ENCODE measurements at regions not wholly inside any gene's neighbourhood (a gene's known extent, or its start where the extent isn't known, plus 50 kb on each side); places are given as distances from the start of the nearest gene placed in this dataset.

- no peaks in the 10 kb centered on the region for H3K4me1 ChIP-seq (replicated peaks in 1 of 2)
- no peak overlapping the region for H3K27ac ChIP-seq
- DNase-seq: no peak
- no peak for TF ChIP-seq CTCF (IDR thresholded peaks at IDR 0.05)
- no peak for TF ChIP-seq POLR2A (IDR thresholded peaks at IDR 0.05)
- no peaks in the 10 kb centered on the region for H3K36me3 ChIP-seq (replicated peaks in 1 of 2)
- H3K9me3 ChIP-seq (replicated peaks in 1 of 3): no peaks in the 10 kb centered on the region
- intact Hi-C loops (cut with DNase I): no loop called here
- WGBS, 4 donors: 46 to 68% (median 54%) methylated on average over 1 of the region's 1 CpG
- H3K4me3 ChIP-seq: no peak overlapping the region
- no peaks in the 10 kb centered on the region for H3K27me3 ChIP-seq
Observed at GRCh38 chr7:115300231-115300870, 378.5 kb downstream of the MDFIC start.

- Histone ChIP-seq H3K4me3 (no peak overlapping the region), H3K4me1 (replicated peaks in 1 of 2) (no peaks in the 10 kb centered on the region), H3K27ac (no peak overlapping the region), H3K9me3 (replicated peaks in 1 of 3) (no peaks in the 10 kb centered on the region), H3K36me3 (replicated peaks in 1 of 2) (no peaks in the 10 kb centered on the region), H3K27me3 (no peaks in the 10 kb centered on the region)
- no peak for TF ChIP-seq POLR2A (IDR thresholded peaks at IDR 0.05)
- WGBS, 4 donors: 66 to 81% (median 75%) methylated on average over 6 of the region's 6 CpGs
- intact Hi-C loops (cut with DNase I): no loop called here
- DNase-seq: no peak
Observed at GRCh38 chr7:115299397-115300037, 377.6 kb downstream of the MDFIC start.

GRCh38 chr7:115297656-115298055 lies 375.8 kb downstream of the MDFIC start:
- H3K36me3 ChIP-seq (replicated peaks in 1 of 2): no peaks in the 10 kb centered on the region
- H3K9me3 ChIP-seq (replicated peaks in 1 of 3): no peaks in the 10 kb centered on the region
- H3K4me1 ChIP-seq (replicated peaks in 1 of 2): no peaks in the 10 kb centered on the region
- no peak for DNase-seq
- intact Hi-C loops (cut with DNase I): no loop called here
- no peak overlapping the region for H3K4me3 ChIP-seq
- no peak for TF ChIP-seq POLR2A (IDR thresholded peaks at IDR 0.05)
- TF ChIP-seq CTCF (IDR thresholded peaks at IDR 0.05): no peak
- H3K27ac ChIP-seq: no peak overlapping the region
- no peaks in the 10 kb centered on the region for H3K27me3 ChIP-seq

- no peak for DNase-seq
- no peaks in the 10 kb centered on the region for H3K9me3 ChIP-seq (replicated peaks in 1 of 3)
- 61 to 71% (median 67%) methylated on average over 6 of the region's 6 CpGs for WGBS, 4 donors
- no peak for TF ChIP-seq POLR2A (IDR thresholded peaks at IDR 0.05)
- no peak for TF ChIP-seq CTCF (IDR thresholded peaks at IDR 0.05)
- H3K27me3 ChIP-seq: no peaks in the 10 kb centered on the region
- intact Hi-C loops (cut with DNase I): no loop called here
- H3K4me1 ChIP-seq (replicated peaks in 1 of 2): no peaks in the 10 kb centered on the region
- no peak overlapping the region for H3K27ac ChIP-seq
- H3K4me3 ChIP-seq: no peak overlapping the region
- no peaks in the 10 kb centered on the region for H3K36me3 ChIP-seq (replicated peaks in 1 of 2)
Observed at GRCh38 chr7:115293628-115294240, 371.8 kb downstream of the MDFIC start.
